DND-41 (cell line): ENCODE measurements at regions not wholly inside any gene's neighbourhood (a gene's known extent, or its start where the extent isn't known, plus 50 kb on each side); places are given as distances from the start of the nearest gene placed in this dataset.

ENCODE experiments used
- ATAC-seq: fragments of 200-7000 bp; cut with Tn5 transposase; 3 replicates; pipeline ENCODE4 v1.9.1; 2021; ENCODE audit warnings: low read depth; ENCODE audit not compliant: insufficient read depth
- DNase-seq: peaks from one replicate; pipeline ENCODE4 v3.0.0-alpha.2; 2020
- H2AFZ ChIP-seq: 2 replicates; pipeline ENCODE4 v1.6.0; 2012; ENCODE audit warnings: low read depth, low read length
- H3K27ac ChIP-seq: 2 replicates; pipeline ENCODE4 v1.5.1; 2012; ENCODE audit warnings: low read length, inconsistent platforms
- H3K27me3 ChIP-seq: fragments of 200-600 bp; sonication (generic); 2 replicates; pipeline ENCODE4 v1.6.0; 2012; ENCODE audit warnings: low read length, mild to moderate bottlenecking, inconsistent platforms; ENCODE audit not compliant: insufficient read depth, poor library complexity
- H3K36me3 ChIP-seq: 2 replicates; pipeline ENCODE4 v1.5.1; 2012; ENCODE audit warnings: low read length, inconsistent platforms; ENCODE audit not compliant: insufficient read depth
- H3K4me1 ChIP-seq: 2 replicates; pipeline ENCODE4 v1.5.1; 2012; ENCODE audit warnings: mild to moderate bottlenecking, low read length; ENCODE audit not compliant: insufficient read depth
- H3K4me2 ChIP-seq: 2 replicates; pipeline ENCODE4 v1.6.0; 2012; ENCODE audit warnings: mild to moderate bottlenecking, moderate library complexity, low read length, inconsistent platforms; ENCODE audit not compliant: insufficient read depth
- H3K4me3 ChIP-seq, 2 experiments: fragments of 200-600 bp in 1 of 2; shearing (Covaris generic) in 1 of 2; 2 replicates each; pipeline ENCODE4 v1.5.1; 2012 to 2016; ENCODE audit warnings: inconsistent platforms in 2 of 2, low read length in 2 of 2, mild to moderate bottlenecking in 2 of 2, low read depth in 1 of 2, moderate library complexity in 1 of 2
- H3K79me2 ChIP-seq: 2 replicates; pipeline ENCODE4 v1.6.0; 2012; ENCODE audit warnings: low read length, inconsistent platforms; ENCODE audit not compliant: insufficient read depth
- H3K9ac ChIP-seq: 2 replicates; pipeline ENCODE4 v1.6.0; 2012; ENCODE audit warnings: low read depth, mild to moderate bottlenecking, inconsistent platforms, low read length, moderate library complexity
- H3K9me3 ChIP-seq: 2 replicates; pipeline ENCODE4 v1.5.1; 2012; ENCODE audit warnings: low read length, moderate library complexity, mild to moderate bottlenecking, inconsistent platforms; ENCODE audit not compliant: insufficient read depth, severe bottlenecking
- H4K20me1 ChIP-seq: 2 replicates; pipeline ENCODE4 v1.6.0; 2012; ENCODE audit warnings: low read length; ENCODE audit not compliant: insufficient read depth
- EZH2 ChIP-seq: IDR thresholded peaks from 3 replicates; pipeline ENCODE4 v1.6.1; 2012; ENCODE audit warnings: borderline replicate concordance, low read depth, mild to moderate bottlenecking, moderate library complexity, low read length, inconsistent platforms; ENCODE audit not compliant: severe bottlenecking
- TF ChIP-seq, protein P1 (sequence below): IDR thresholded peaks from 2 replicates; pipeline ENCODE4 v1.5.1; 2012; ENCODE audit warnings: borderline replicate concordance, low read length, moderate library complexity, mild to moderate bottlenecking; ENCODE audit not compliant: poor library complexity, severe bottlenecking; ENCODE audit errors: extremely low read depth

DNA sequence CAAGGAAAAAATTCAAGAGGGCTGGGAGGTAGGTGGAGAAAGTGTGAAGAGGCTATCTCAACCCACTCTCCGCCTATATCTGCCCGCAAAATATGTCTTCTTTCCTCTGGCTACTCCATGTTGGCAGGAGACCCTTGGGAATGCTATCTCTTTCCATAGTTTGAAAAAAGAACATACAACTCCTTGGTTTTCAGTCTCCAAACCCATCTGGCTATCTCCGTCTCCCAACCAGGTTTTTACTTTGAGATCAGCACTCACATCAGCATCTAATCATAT, 109.9 kb upstream of the IFNE start:
- Histone ChIP-seq H3K9ac (no peak overlapping the region), H3K9me3 (no peaks in the 10 kb centered on the region), H4K20me1 (no peaks in the 10 kb centered on the region), H2AFZ (no peak overlapping the region), H3K4me3 (no peak overlapping the region), H3K4me1 (no peaks in the 10 kb centered on the region), H3K27ac (no peak overlapping the region), H3K4me2 (no peak overlapping the region), H3K36me3 (no peaks in the 10 kb centered on the region), H3K79me2 (no peaks in the 10 kb centered on the region), H3K27me3 (peaks cover 7% of the 10 kb centered on the region)
- DNase-seq (no peak), ATAC-seq (no peak)
- TF ChIP-seq, protein P1, sequence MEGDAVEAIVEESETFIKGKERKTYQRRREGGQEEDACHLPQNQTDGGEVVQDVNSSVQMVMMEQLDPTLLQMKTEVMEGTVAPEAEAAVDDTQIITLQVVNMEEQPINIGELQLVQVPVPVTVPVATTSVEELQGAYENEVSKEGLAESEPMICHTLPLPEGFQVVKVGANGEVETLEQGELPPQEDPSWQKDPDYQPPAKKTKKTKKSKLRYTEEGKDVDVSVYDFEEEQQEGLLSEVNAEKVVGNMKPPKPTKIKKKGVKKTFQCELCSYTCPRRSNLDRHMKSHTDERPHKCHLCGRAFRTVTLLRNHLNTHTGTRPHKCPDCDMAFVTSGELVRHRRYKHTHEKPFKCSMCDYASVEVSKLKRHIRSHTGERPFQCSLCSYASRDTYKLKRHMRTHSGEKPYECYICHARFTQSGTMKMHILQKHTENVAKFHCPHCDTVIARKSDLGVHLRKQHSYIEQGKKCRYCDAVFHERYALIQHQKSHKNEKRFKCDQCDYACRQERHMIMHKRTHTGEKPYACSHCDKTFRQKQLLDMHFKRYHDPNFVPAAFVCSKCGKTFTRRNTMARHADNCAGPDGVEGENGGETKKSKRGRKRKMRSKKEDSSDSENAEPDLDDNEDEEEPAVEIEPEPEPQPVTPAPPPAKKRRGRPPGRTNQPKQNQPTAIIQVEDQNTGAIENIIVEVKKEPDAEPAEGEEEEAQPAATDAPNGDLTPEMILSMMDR = no peak
- TF ChIP-seq EZH2 = no peak

DNA sequence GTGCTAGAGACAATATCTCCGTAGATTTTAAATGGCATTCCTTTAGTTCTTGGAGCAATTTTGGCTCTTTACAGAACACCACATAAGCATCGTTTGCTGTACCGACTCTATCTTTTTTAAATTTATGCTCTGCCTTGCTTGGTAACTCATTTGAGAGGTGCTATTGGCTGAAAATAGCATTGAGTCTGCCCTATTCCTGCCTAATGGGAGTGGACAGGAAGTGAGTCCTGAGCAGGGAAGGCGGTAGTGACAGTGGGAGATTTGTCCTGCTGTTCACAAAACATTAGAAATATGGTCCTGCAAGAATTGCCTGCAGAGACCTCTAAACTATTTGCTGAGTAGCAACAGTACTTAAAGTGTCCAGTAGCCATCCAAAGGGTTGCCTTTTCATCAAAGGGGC, 115.2 kb upstream of the IFNE start:
- no peak overlapping the region for H3K4me3 ChIP-seq
- H4K20me1 ChIP-seq = no peaks in the 10 kb centered on the region
- H3K27me3 ChIP-seq = no peaks in the 10 kb centered on the region
- H3K4me2 ChIP-seq = no peak overlapping the region
- H3K9ac ChIP-seq = no peak overlapping the region
- no peaks in the 10 kb centered on the region for H3K36me3 ChIP-seq
- no peak overlapping the region for H3K27ac ChIP-seq
- no peak for ATAC-seq
- no peak for DNase-seq
- no peaks in the 10 kb centered on the region for H3K9me3 ChIP-seq
- no peaks in the 10 kb centered on the region for H3K4me1 ChIP-seq
- H2AFZ ChIP-seq = no peak overlapping the region
- no peaks in the 10 kb centered on the region for H3K79me2 ChIP-seq
- TF ChIP-seq, protein P1 = no peak
- TF ChIP-seq EZH2 = no peak

GRCh38 chr9:21598749-21599148, 116.6 kb upstream of the IFNE start:
- TF ChIP-seq, protein P1 = no peak
- TF ChIP-seq EZH2 = no peak
- no peaks in the 10 kb centered on the region for H3K36me3 ChIP-seq
- no peaks in the 10 kb centered on the region for H4K20me1 ChIP-seq
- no peak overlapping the region for H3K27ac ChIP-seq
- H3K79me2 ChIP-seq = no peaks in the 10 kb centered on the region
- no peak overlapping the region for H3K4me2 ChIP-seq
- H3K9ac ChIP-seq = no peak overlapping the region
- no peaks in the 10 kb centered on the region for H3K9me3 ChIP-seq
- ATAC-seq = no peak
- H3K4me1 ChIP-seq = no peaks in the 10 kb centered on the region
- H2AFZ ChIP-seq = no peak overlapping the region
- H3K4me3 ChIP-seq = no peak overlapping the region
- DNase-seq = no peak
- H3K27me3 ChIP-seq = no peaks in the 10 kb centered on the region

- DNase-seq = no peak
Measured at GRCh38 chr9:21605489-21605931, 123.4 kb upstream of the IFNE start.

More at GRCh38 chr9:21605489-21605931, 123.4 kb upstream of the IFNE start:
- ATAC-seq = no peak
- H3K79me2 ChIP-seq = no peaks in the 10 kb centered on the region
- no peak overlapping the region for H3K9ac ChIP-seq
- H3K27me3 ChIP-seq = peaks cover 5% of the 10 kb centered on the region
- no peak overlapping the region for H3K27ac ChIP-seq
- no peaks in the 10 kb centered on the region for H3K4me1 ChIP-seq
- H4K20me1 ChIP-seq = no peaks in the 10 kb centered on the region
- TF ChIP-seq, protein P1 = no peak
- TF ChIP-seq EZH2 = no peak
- no peak overlapping the region for H2AFZ ChIP-seq
- no peaks in the 10 kb centered on the region for H3K9me3 ChIP-seq
- H3K36me3 ChIP-seq = no peaks in the 10 kb centered on the region
- no peak overlapping the region for H3K4me3 ChIP-seq
- H3K4me2 ChIP-seq = no peak overlapping the region
